C4-2B (cell line): ENCODE measurements at regions not wholly inside any gene's neighbourhood (a gene's known extent, or its start where the extent isn't known, plus 50 kb on each side); places are given as distances from the start of the nearest gene placed in this dataset.

Experiments used
- ZFX ChIP-seq: fragments of 450-650 bp; IDR thresholded peaks from 2 replicates; pipeline ENCODE4 v1.6.1; 2017
- TF ChIP-seq, protein P1 (sequence below): fragments of 450-650 bp; conservative IDR thresholded peaks from 2 replicates; pipeline ENCODE4 v1.5.1; 2017; ENCODE audit warnings: mild to moderate bottlenecking

DNA sequence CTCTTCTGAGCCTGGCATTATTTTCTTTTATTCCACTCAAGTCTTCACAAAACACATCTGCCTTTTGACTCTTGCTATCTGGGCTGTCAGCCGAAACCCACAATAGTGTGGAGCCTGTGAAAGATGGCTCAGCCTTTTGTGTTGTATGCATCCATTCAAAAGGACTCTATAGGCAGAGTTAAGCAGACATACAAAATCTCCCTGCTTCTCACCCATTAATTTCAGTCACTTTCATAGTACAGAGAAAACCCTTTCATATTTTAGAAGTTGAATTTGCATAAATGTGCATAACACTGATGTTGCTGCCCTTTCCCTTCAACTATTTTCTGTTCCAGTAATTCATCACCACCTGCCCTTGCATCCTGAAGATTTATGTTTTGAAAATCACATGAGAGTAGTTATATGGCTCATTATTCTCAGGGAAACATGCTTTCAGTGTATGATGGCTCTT is 154.6 kb downstream of the EVA1A start:
- TF ChIP-seq, protein P1, sequence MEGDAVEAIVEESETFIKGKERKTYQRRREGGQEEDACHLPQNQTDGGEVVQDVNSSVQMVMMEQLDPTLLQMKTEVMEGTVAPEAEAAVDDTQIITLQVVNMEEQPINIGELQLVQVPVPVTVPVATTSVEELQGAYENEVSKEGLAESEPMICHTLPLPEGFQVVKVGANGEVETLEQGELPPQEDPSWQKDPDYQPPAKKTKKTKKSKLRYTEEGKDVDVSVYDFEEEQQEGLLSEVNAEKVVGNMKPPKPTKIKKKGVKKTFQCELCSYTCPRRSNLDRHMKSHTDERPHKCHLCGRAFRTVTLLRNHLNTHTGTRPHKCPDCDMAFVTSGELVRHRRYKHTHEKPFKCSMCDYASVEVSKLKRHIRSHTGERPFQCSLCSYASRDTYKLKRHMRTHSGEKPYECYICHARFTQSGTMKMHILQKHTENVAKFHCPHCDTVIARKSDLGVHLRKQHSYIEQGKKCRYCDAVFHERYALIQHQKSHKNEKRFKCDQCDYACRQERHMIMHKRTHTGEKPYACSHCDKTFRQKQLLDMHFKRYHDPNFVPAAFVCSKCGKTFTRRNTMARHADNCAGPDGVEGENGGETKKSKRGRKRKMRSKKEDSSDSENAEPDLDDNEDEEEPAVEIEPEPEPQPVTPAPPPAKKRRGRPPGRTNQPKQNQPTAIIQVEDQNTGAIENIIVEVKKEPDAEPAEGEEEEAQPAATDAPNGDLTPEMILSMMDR: no peak
- no peak for TF ChIP-seq ZFX
